SK-N-SH treated with all-trans-retinoic acid at 6 μM for 48 hours (cell line): ENCODE measurements at regions not wholly inside any gene's neighbourhood (a gene's known extent, or its start where the extent isn't known, plus 50 kb on each side); places are given as distances from the start of the nearest gene placed in this dataset.

ENCODE experiments used
- OSR1 ChIP-seq: fragments of 250-450 bp; sonication (Bioruptor Pico); IDR thresholded peaks from 2 replicates; pipeline ENCODE4 v1.8.0; 2022; ENCODE audit warnings: moderate library complexity, mild to moderate bottlenecking, inconsistent platforms
- ZFP3 ChIP-seq: fragments of 250-450 bp; sonication (Bioruptor Pico); IDR thresholded peaks from 2 replicates; pipeline ENCODE4 v1.5.0; 2020; ENCODE audit warnings: mild to moderate bottlenecking, moderate library complexity
- ZFP30 ChIP-seq: fragments of 450-650 bp; formaldehyde crosslinking; IDR thresholded peaks from 2 replicates; pipeline ENCODE4 v1.5.0; 2022; ENCODE audit warnings: mild to moderate bottlenecking, moderate library complexity
- TF ChIP-seq, protein P1 (sequence below): fragments of 250-450 bp; sonication (Bioruptor Pico); IDR thresholded peaks from 2 replicates; pipeline ENCODE4 v1.8.0; 2020; ENCODE audit warnings: mild to moderate bottlenecking, moderate library complexity, borderline replicate concordance

DNA sequence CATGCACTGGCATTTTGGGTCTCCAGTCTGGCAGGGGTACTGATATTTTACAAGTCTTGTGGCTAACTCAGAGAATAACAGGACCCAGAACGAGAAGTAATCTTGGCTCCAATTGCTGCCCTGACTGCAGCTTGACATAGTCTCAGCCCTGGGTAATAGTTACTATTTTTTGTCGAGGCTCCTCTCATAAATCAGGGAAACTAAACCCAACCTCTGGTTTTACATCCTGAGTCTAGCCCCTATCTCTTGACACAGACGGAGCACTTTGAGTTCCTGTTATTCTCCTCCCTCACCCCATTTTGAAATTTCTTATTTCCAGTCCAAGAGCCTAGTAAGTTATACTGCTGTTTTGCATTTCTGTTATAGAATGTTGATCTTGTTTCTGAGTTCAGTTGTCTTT is 276.1 kb upstream of the GOLIM4 start:
- TF ChIP-seq ZFP3 (CRISPR knock-in tag) (no peak), OSR1 (CRISPR knock-in tag) (no peak), ZFP30 (no peak)
- TF ChIP-seq, protein P1, sequence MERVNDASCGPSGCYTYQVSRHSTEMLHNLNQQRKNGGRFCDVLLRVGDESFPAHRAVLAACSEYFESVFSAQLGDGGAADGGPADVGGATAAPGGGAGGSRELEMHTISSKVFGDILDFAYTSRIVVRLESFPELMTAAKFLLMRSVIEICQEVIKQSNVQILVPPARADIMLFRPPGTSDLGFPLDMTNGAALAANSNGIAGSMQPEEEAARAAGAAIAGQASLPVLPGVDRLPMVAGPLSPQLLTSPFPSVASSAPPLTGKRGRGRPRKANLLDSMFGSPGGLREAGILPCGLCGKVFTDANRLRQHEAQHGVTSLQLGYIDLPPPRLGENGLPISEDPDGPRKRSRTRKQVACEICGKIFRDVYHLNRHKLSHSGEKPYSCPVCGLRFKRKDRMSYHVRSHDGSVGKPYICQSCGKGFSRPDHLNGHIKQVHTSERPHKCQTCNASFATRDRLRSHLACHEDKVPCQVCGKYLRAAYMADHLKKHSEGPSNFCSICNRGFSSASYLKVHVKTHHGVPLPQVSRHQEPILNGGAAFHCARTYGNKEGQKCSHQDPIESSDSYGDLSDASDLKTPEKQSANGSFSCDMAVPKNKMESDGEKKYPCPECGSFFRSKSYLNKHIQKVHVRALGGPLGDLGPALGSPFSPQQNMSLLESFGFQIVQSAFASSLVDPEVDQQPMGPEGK = no peak
